ENCODE measurements at regions not wholly inside any gene's neighbourhood (a gene's known extent, or its start where the extent isn't known, plus 50 kb on each side); places are given as distances from the start of the nearest gene placed in this dataset.
A peak's percentile ranks its signal among the peaks of the same experiment; 100 is the strongest.

- no peaks in the 10 kb centered on the region for H3K4me1 Mint-ChIP-seq
- H3K9me3 ChIP-seq (ENCODE audit: control insufficient read depth, insufficient read depth, low read length), result no peaks in the 10 kb centered on the region
- no peak overlapping the region for H3K4me3 ChIP-seq (ENCODE audit: low read length)
- no peak for DNase-seq
- no peak overlapping the region for H3K27ac ChIP-seq (ENCODE audit: low read length)
- H3K36me3 ChIP-seq (ENCODE audit: control insufficient read depth, insufficient read depth, low read length), result no peaks in the 10 kb centered on the region
- intact Hi-C loops (cut with micrococcal nuclease), result no loop called here
- H3K27me3 ChIP-seq (ENCODE audit: control insufficient read depth, insufficient read depth, low read length), result no peaks in the 10 kb centered on the region
- no peaks in the 10 kb centered on the region for H3K4me1 ChIP-seq (ENCODE audit: control insufficient read depth, insufficient read depth, low read length)
- TF ChIP-seq CTCF (IDR thresholded peaks at IDR 0.05), result no peak
- peaks cover 0 to 2% of the 10 kb centered on the region in 2 donors for H3K9me3 Mint-ChIP-seq
- 69% methylated on average over 4 of the region's 5 CpGs for WGBS (ENCODE audit: insufficient coverage)
- ATAC-seq, result no peak
- H3K4me3 Mint-ChIP-seq, result no peak overlapping the region
- no peaks in the 10 kb centered on the region for H3K27me3 Mint-ChIP-seq (ENCODE audit: low read depth in 2 of 2)
- no peak overlapping the region for H3K27ac Mint-ChIP-seq
- H3K36me3 Mint-ChIP-seq, result no peaks in the 10 kb centered on the region
Measured at GRCh38 chr5:158209219-158209908, 350.4 kb upstream of the CLINT1 start.

GRCh38 chr5:158207733-158208132, 348.8 kb upstream of the CLINT1 start:
- H3K4me1 Mint-ChIP-seq, result no peaks in the 10 kb centered on the region
- no peaks in the 10 kb centered on the region for H3K27me3 ChIP-seq (ENCODE audit: control insufficient read depth, insufficient read depth, low read length)
- no peak for TF ChIP-seq CTCF (IDR thresholded peaks at IDR 0.05)
- no peak overlapping the region for H3K27ac Mint-ChIP-seq
- intact Hi-C loops (cut with micrococcal nuclease), result no loop called here
- no peaks in the 10 kb centered on the region for H3K9me3 ChIP-seq (ENCODE audit: control insufficient read depth, insufficient read depth, low read length)
- 95% methylated on average over 10 of the region's 10 CpGs for WGBS (ENCODE audit: insufficient coverage)
- no peaks in the 10 kb centered on the region for H3K36me3 Mint-ChIP-seq
- no peak for ATAC-seq
- H3K36me3 ChIP-seq (ENCODE audit: control insufficient read depth, insufficient read depth, low read length), result no peaks in the 10 kb centered on the region
- no peaks in the 10 kb centered on the region for H3K27me3 Mint-ChIP-seq (ENCODE audit: low read depth in 2 of 2)
- H3K4me3 Mint-ChIP-seq, result no peak overlapping the region
- H3K4me3 ChIP-seq (ENCODE audit: low read length), result no peak overlapping the region
- peaks cover 0 to 2% of the 10 kb centered on the region in 2 donors for H3K9me3 Mint-ChIP-seq
- H3K4me1 ChIP-seq (ENCODE audit: control insufficient read depth, insufficient read depth, low read length), result no peaks in the 10 kb centered on the region
- no peak overlapping the region for H3K27ac ChIP-seq (ENCODE audit: low read length)
- DNase-seq, result no peak

GRCh38 chr5:158205992-158206391, 347.0 kb upstream of the CLINT1 start:
- no peaks in the 10 kb centered on the region for H3K36me3 Mint-ChIP-seq
- Histone ChIP-seq H3K9me3 (ENCODE audit: control insufficient read depth, insufficient read depth, low read length) (no peaks in the 10 kb centered on the region), H3K4me3 (ENCODE audit: low read length) (no peak overlapping the region), H3K36me3 (ENCODE audit: control insufficient read depth, insufficient read depth, low read length) (no peaks in the 10 kb centered on the region), H3K27me3 (ENCODE audit: control insufficient read depth, insufficient read depth, low read length) (no peaks in the 10 kb centered on the region), H3K27ac (ENCODE audit: low read length) (no peak overlapping the region), H3K4me1 (ENCODE audit: control insufficient read depth, insufficient read depth, low read length) (no peaks in the 10 kb centered on the region)
- no peak for ATAC-seq
- WGBS (ENCODE audit: insufficient coverage), result 67% methylated on average over 1 of the region's 2 CpGs
- DNase-seq, result no peak
- H3K4me3 Mint-ChIP-seq, result no peak overlapping the region
- peaks cover 0 to 2% of the 10 kb centered on the region in 2 donors for H3K9me3 Mint-ChIP-seq
- H3K4me1 Mint-ChIP-seq, result no peaks in the 10 kb centered on the region
- no peak overlapping the region for H3K27ac Mint-ChIP-seq
- no peaks in the 10 kb centered on the region for H3K27me3 Mint-ChIP-seq (ENCODE audit: low read depth in 2 of 2)
- TF ChIP-seq CTCF (IDR thresholded peaks at IDR 0.05), result no peak
- intact Hi-C loops (cut with micrococcal nuclease), result no loop called here

GRCh38 chr5:158203261-158203660, 344.3 kb upstream of the CLINT1 start:
- Mint-ChIP-seq H3K27me3 (ENCODE audit: low read depth in 2 of 2) (no peaks in the 10 kb centered on the region), H3K4me1 (no peaks in the 10 kb centered on the region), H3K4me3 (no peak overlapping the region), H3K9me3 (no peaks in the 10 kb centered on the region), H3K36me3 (no peaks in the 10 kb centered on the region), H3K27ac (no peak overlapping the region)
- Histone ChIP-seq H3K36me3 (ENCODE audit: control insufficient read depth, insufficient read depth, low read length) (no peaks in the 10 kb centered on the region), H3K4me1 (ENCODE audit: control insufficient read depth, insufficient read depth, low read length) (no peaks in the 10 kb centered on the region), H3K4me3 (ENCODE audit: low read length) (no peak overlapping the region), H3K27ac (ENCODE audit: low read length) (no peak overlapping the region), H3K27me3 (ENCODE audit: control insufficient read depth, insufficient read depth, low read length) (no peaks in the 10 kb centered on the region), H3K9me3 (ENCODE audit: control insufficient read depth, insufficient read depth, low read length) (no peaks in the 10 kb centered on the region)
- no peak for TF ChIP-seq CTCF (IDR thresholded peaks at IDR 0.05)
- intact Hi-C loops (cut with micrococcal nuclease), result no loop called here
- 85% methylated on average over 8 of the region's 8 CpGs for WGBS (ENCODE audit: insufficient coverage)
- ATAC-seq, result peak in 1 of 3 donors; percentile 14
- no peak for DNase-seq

Measured in natural killer cell (primary cell).